ENCODE measurements at regions not wholly inside any gene's neighbourhood (a gene's known extent, or its start where the extent isn't known, plus 50 kb on each side); places are given as distances from the start of the nearest gene placed in this dataset.

GRCh38 chr2:187971893-187972292, 319.8 kb upstream of the GULP1 start:
- DNase-seq (ENCODE audit: low spot score) = no peak
- intact Hi-C loops (cut with DNase I) = no loop called here

- no peak for DNase-seq (ENCODE audit: low spot score)
- intact Hi-C loops (cut with DNase I) = no loop called here
Observed at GRCh38 chr2:187976259-187976985, 315.3 kb upstream of the GULP1 start.

GRCh38 chr2:187976986-187977333, 314.7 kb upstream of the GULP1 start:
- no peak for DNase-seq (ENCODE audit: low spot score)

GRCh38 chr2:187978356-187978755, 313.3 kb upstream of the GULP1 start:
- DNase-seq (ENCODE audit: low spot score) = no peak
- intact Hi-C loops (cut with DNase I) = no loop called here

More at GRCh38 chr2:187976986-187977333, 314.7 kb upstream of the GULP1 start:
- intact Hi-C loops (cut with DNase I) = no loop called here

- intact Hi-C loops (cut with DNase I) = no loop called here
- no peak for DNase-seq (ENCODE audit: low spot score)
Observed at GRCh38 chr2:187982668-187983067, 309.0 kb upstream of the GULP1 start.

- DNase-seq (ENCODE audit: low spot score) = no peak
- intact Hi-C loops (cut with DNase I) = no loop called here
Observed at GRCh38 chr2:187985195-187985594, 306.5 kb upstream of the GULP1 start.

- no peak for DNase-seq (ENCODE audit: low spot score)
- intact Hi-C loops (cut with DNase I) = no loop called here
Observed at GRCh38 chr2:187985923-187986322, 305.8 kb upstream of the GULP1 start.

- intact Hi-C loops (cut with DNase I) = no loop called here
- no peak for DNase-seq (ENCODE audit: low spot score)
Observed at GRCh38 chr2:187986390-187987105, 305.1 kb upstream of the GULP1 start.

GRCh38 chr2:187988348-187988747, 303.3 kb upstream of the GULP1 start:
- intact Hi-C loops (cut with DNase I) = no loop called here
- no peak for DNase-seq (ENCODE audit: low spot score)

GRCh38 chr2:187989925-187990623, 301.6 kb upstream of the GULP1 start:
- DNase-seq (ENCODE audit: low spot score) = no peak
- intact Hi-C loops (cut with DNase I) = no loop called here

GRCh38 chr2:187991389-187991788, 300.3 kb upstream of the GULP1 start:
- intact Hi-C loops (cut with DNase I) = no loop called here
- no peak for DNase-seq (ENCODE audit: low spot score)

GRCh38 chr2:187994464-187995331, 297.0 kb upstream of the GULP1 start:
- intact Hi-C loops (cut with DNase I) = no loop called here
- no peak for DNase-seq (ENCODE audit: low spot score)

- no peak for DNase-seq (ENCODE audit: low spot score)
Observed at GRCh38 chr2:187995556-187995955, 296.1 kb upstream of the GULP1 start.

GRCh38 chr2:187996630-187997029, 295.0 kb upstream of the GULP1 start:
- intact Hi-C loops (cut with DNase I) = no loop called here
- no peak for DNase-seq (ENCODE audit: low spot score)

More at GRCh38 chr2:187995556-187995955, 296.1 kb upstream of the GULP1 start:
- intact Hi-C loops (cut with DNase I) = no loop called here

GRCh38 chr2:188000189-188000588, 291.5 kb upstream of the GULP1 start:
- no peak for DNase-seq (ENCODE audit: low spot score)
- intact Hi-C loops (cut with DNase I) = no loop called here

- intact Hi-C loops (cut with DNase I) = no loop called here
- no peak for DNase-seq (ENCODE audit: low spot score)
Observed at GRCh38 chr2:188003800-188004199, 287.9 kb upstream of the GULP1 start.

- intact Hi-C loops (cut with DNase I) = no loop called here
- no peak for DNase-seq (ENCODE audit: low spot score)
Observed at GRCh38 chr2:188013767-188014166, 277.9 kb upstream of the GULP1 start.

GRCh38 chr2:188016917-188017316, 274.8 kb upstream of the GULP1 start:
- DNase-seq (ENCODE audit: low spot score) = no peak
- intact Hi-C loops (cut with DNase I) = no loop called here

GRCh38 chr2:188022389-188022788, 269.3 kb upstream of the GULP1 start:
- intact Hi-C loops (cut with DNase I) = no loop called here
- DNase-seq (ENCODE audit: low spot score) = no peak

- DNase-seq (ENCODE audit: low spot score) = no peak
Observed at GRCh38 chr2:188023035-188023434, 268.6 kb upstream of the GULP1 start.

More at GRCh38 chr2:188023035-188023434, 268.6 kb upstream of the GULP1 start:
- intact Hi-C loops (cut with DNase I) = no loop called here
